K562 (cell line): ENCODE measurements at regions not wholly inside any gene's neighbourhood (a gene's known extent, or its start where the extent isn't known, plus 50 kb on each side); places are given as distances from the start of the nearest gene placed in this dataset.

Experiments
- ATAC-seq: fragments of 200-7000 bp; cut with Tn5 transposase; 3 replicates; pipeline ENCODE4 v1.9.1; 2020; ENCODE audit warnings: moderate library complexity
- BruUV-seq: library from RNA; stranded (reverse); fragments of 400-500 nt; replicated peaks from 2 replicates; lab custom pipeline; 2021; lab: Mats Ljungman, UMichigan
- CTCF ChIA-PET: fragments of 300-600 bp; formaldehyde crosslinking; extraction: SDS; loops from one replicate; lab custom pipeline; 2021; ENCODE audit warnings: low intra/inter-chr PET ratio; lab: Yijun Ruan, JAX
- POLR2A ChIA-PET: fragments of 300-600, 350-650 bp; sonication (Branson Sonifier 250); formaldehyde crosslinking; extraction: SDS; loops from one replicate; lab custom pipeline; 2021; ENCODE audit warnings: antibody characterized with exemption, inconsistent platforms; lab: Yijun Ruan, JAX
- DNase-seq, 4 experiments: peaks; one replicate each; pipeline versions ENCODE4 v3.0.0 to v3.0.0-alpha.2; 2011 to 2018; ENCODE audit warnings: low spot score in 3 of 4, mixed read lengths in 3 of 4; ENCODE audit errors: extremely low read depth in 1 of 4
- FAIRE-seq: peaks from 2 replicates; lab custom pipeline; 2011; peaks lifted over from hg19 to GRCh38; lab: Jason Lieb, UNC
- H2AFZ ChIP-seq: 2 replicates; pipeline ENCODE4 v1.6.0; 2011; ENCODE audit warnings: low read depth, low read length, control low read depth, inconsistent platforms
- H3K27ac ChIP-seq: fragments of 200-600 bp; 3 replicates; pipeline ENCODE4 v1.8.0; 2011; ENCODE audit warnings: low read depth, mild to moderate bottlenecking, control low read depth, inconsistent platforms, low read length, moderate library complexity, mixed read lengths; ENCODE audit errors: extremely low read depth
- H3K27me3 ChIP-seq, 2 experiments: fragments of 300-600 bp in 1 of 2; 2 replicates in 1 of 2; 3 replicates in 1 of 2; pipeline versions ENCODE4 v1.6.0 to v1.8.0; 2011; ENCODE audit warnings: inconsistent platforms in 2 of 2, low read length in 2 of 2, mild to moderate bottlenecking in 1 of 2, mixed read lengths in 1 of 2, moderate library complexity in 1 of 2; ENCODE audit not compliant: control insufficient read depth in 2 of 2, insufficient read depth in 2 of 2
- H3K36me3 ChIP-seq: fragments of 300-600 bp; 3 replicates; pipeline ENCODE4 v1.8.0; 2011; ENCODE audit warnings: mild to moderate bottlenecking, low read length, inconsistent platforms; ENCODE audit not compliant: control insufficient read depth, insufficient read depth
- H3K4me1 ChIP-seq, 2 experiments: fragments of 200-600 bp in 1 of 2; replicated peaks in 1 of 2; 2 replicates in 1 of 2; 3 replicates in 1 of 2; pipeline versions ENCODE4 v1.5.1 to v1.8.0; 2011; ENCODE audit warnings: inconsistent platforms in 2 of 2, low read length in 2 of 2, mild to moderate bottlenecking in 1 of 2, mixed read lengths in 1 of 2, moderate library complexity in 1 of 2; ENCODE audit not compliant: control insufficient read depth in 2 of 2, insufficient read depth in 2 of 2
- H3K4me2 ChIP-seq: 2 replicates; pipeline ENCODE4 v1.6.1; 2011; ENCODE audit warnings: low read length, control low read depth, inconsistent platforms, mixed read lengths; ENCODE audit not compliant: insufficient read depth
- H3K4me3 ChIP-seq: fragments of 200-600 bp; sonication (generic), shearing (Covaris generic); 2 replicates; pipeline ENCODE4 v1.5.1; 2016; ENCODE audit warnings: control low read depth, inconsistent platforms
- H3K79me2 ChIP-seq: fragments of 200-600 bp; 3 replicates; pipeline ENCODE4 v1.8.0; 2011; ENCODE audit warnings: low read length, inconsistent platforms; ENCODE audit not compliant: control insufficient read depth, insufficient read depth
- H3K9ac ChIP-seq, 2 experiments: 2 replicates each; pipeline versions ENCODE4 v1.6.0 to v1.6.1; 2011; ENCODE audit warnings: low read depth in 2 of 2, low read length in 2 of 2, control low read depth in 1 of 2, inconsistent platforms in 1 of 2, mild to moderate bottlenecking in 1 of 2, mixed read lengths in 1 of 2; ENCODE audit not compliant: insufficient read depth in 1 of 2
- H3K9me1 ChIP-seq: one replicate; pipeline ENCODE4 v1.6.0; 2011; ENCODE audit warnings: inconsistent platforms, mild to moderate bottlenecking, low read length, moderate library complexity; ENCODE audit not compliant: control insufficient read depth, insufficient read depth
- H3K9me3 ChIP-seq: replicated peaks from 2 replicates; pipeline ENCODE4 v1.5.1; 2011; ENCODE audit warnings: low read depth, low read length, inconsistent platforms; ENCODE audit not compliant: control insufficient read depth, insufficient read depth
- H4K20me1 ChIP-seq: replicated peaks from 2 replicates; pipeline ENCODE4 v1.6.1; 2011; ENCODE audit warnings: low read length, inconsistent platforms, mixed read lengths; ENCODE audit not compliant: control insufficient read depth, insufficient read depth
- ADNP ChIP-seq: fragments of 200-800 bp; sonication (Bioruptor generic); IDR thresholded peaks from 2 replicates; pipeline ENCODE4 v1.6.1; 2016; ENCODE audit warnings: missing genetic modification characterization, missing compliant biosample characterization
- ELF4 ChIP-seq: fragments of 450-650 bp; formaldehyde crosslinking; IDR thresholded peaks from 2 replicates; pipeline ENCODE4 v1.4.0; 2022; ENCODE audit warnings: missing genetic modification characterization
- GATAD2A ChIP-seq: fragments of 450-650 bp; IDR thresholded peaks from 2 replicates; pipeline ENCODE4 v1.6.1; 2017
- MTA1 ChIP-seq: fragments of 450-650 bp; IDR thresholded peaks from 2 replicates; pipeline ENCODE4 v1.6.1; 2017; ENCODE audit warnings: borderline replicate concordance
- MXD1 ChIP-seq: fragments of 250-450 bp; sonication (Bioruptor Pico); IDR thresholded peaks from 2 replicates; pipeline ENCODE4 v1.8.0; 2021; ENCODE audit warnings: borderline replicate concordance, mild to moderate bottlenecking, moderate library complexity; ENCODE audit not compliant: poor library complexity, severe bottlenecking
- TGIF2 ChIP-seq: sonication (generic); formaldehyde crosslinking; IDR thresholded peaks from 2 replicates; pipeline ENCODE4 v1.8.1; 2022; ENCODE audit warnings: mild to moderate bottlenecking, missing genetic modification reagents, moderate library complexity
- WGBS: fragments of 100-300 bp; shearing (Covaris generic); methylation state at CpG from one replicate; pipeline ENCODE4 v1.1.6; 2016; ENCODE audit warnings: low coverage, mixed read lengths; ENCODE audit not compliant: insufficient coverage; ENCODE audit errors: missing lambda C conversion rate; 5-methylcytosine and 5-hydroxymethylcytosine counted together
- in situ Hi-C: fragments of 300-500 bp; cut with MboI; formaldehyde crosslinking; loops from 4 replicates; pipeline ENCODE4 v1.15.0; 2018; ENCODE audit warnings: inconsistent platforms, mixed read lengths
- intact Hi-C: fragments of 100-400 bp; cut with micrococcal nuclease; formaldehyde crosslinking; loops from 2 replicates; pipeline ENCODE4 v1.14.2; 2022
- TF ChIP-seq, protein P1 (sequence below), 3 experiments: IDR thresholded peaks in 2 of 3; conservative IDR thresholded peaks in 1 of 3; 2 replicates each; pipeline ENCODE4 v1.5.1; 2011 to 2012; ENCODE audit warnings: low read length in 3 of 3, mild to moderate bottlenecking in 3 of 3, control low read depth in 2 of 3, improper control_type of control experiment in 1 of 3, inconsistent platforms in 1 of 3, low read depth in 1 of 3, mixed read lengths in 1 of 3, moderate library complexity in 1 of 3; ENCODE audit not compliant: insufficient read depth in 2 of 3
- TF ChIP-seq, protein P2 (sequence below): sonication (generic); formaldehyde crosslinking; IDR thresholded peaks from 2 replicates; pipeline ENCODE4 v1.8.0; 2022; ENCODE audit warnings: missing genetic modification reagents, mild to moderate bottlenecking, borderline replicate concordance
- TF ChIP-seq, protein P3 (sequence below): fragments of 250-450 bp; sonication (Bioruptor Pico); IDR thresholded peaks from 2 replicates; pipeline ENCODE4 v1.9.0; 2021; ENCODE audit warnings: mild to moderate bottlenecking

GRCh38 chr9:89254773-89255125 is 56.2 kb upstream of the CKS2 start:
- BruUV-seq: no TSS peak
- no peaks in the 10 kb centered on the region for H3K9me1 ChIP-seq
- H3K9ac ChIP-seq: no peak overlapping the region
- no peak for TF ChIP-seq TGIF2 (CRISPR knock-in tag)
- TF ChIP-seq, protein P1, sequence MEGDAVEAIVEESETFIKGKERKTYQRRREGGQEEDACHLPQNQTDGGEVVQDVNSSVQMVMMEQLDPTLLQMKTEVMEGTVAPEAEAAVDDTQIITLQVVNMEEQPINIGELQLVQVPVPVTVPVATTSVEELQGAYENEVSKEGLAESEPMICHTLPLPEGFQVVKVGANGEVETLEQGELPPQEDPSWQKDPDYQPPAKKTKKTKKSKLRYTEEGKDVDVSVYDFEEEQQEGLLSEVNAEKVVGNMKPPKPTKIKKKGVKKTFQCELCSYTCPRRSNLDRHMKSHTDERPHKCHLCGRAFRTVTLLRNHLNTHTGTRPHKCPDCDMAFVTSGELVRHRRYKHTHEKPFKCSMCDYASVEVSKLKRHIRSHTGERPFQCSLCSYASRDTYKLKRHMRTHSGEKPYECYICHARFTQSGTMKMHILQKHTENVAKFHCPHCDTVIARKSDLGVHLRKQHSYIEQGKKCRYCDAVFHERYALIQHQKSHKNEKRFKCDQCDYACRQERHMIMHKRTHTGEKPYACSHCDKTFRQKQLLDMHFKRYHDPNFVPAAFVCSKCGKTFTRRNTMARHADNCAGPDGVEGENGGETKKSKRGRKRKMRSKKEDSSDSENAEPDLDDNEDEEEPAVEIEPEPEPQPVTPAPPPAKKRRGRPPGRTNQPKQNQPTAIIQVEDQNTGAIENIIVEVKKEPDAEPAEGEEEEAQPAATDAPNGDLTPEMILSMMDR (IDR thresholded peaks at IDR 0.05 in 2 of 3, conservative IDR thresholded peaks at IDR 0.05 in 1 of 3; ENCODE audit: insufficient read depth in 2 of 3, low read depth in 1 of 3, low read length in 3 of 3): 0 out of 6 replicates have a peak, but pooled peaks of 1 of the 3 experiments have one; percentile 8
- in situ Hi-C loops (no loop called here), intact Hi-C loops (no loop called here)
- FAIRE-seq: no peak
- H3K27ac ChIP-seq: no peak overlapping the region
- H3K4me2 ChIP-seq: no peak overlapping the region
- ChIA-PET POLR2A (interaction anchor here (0.7 kb wide), 1 partner anchor 33 kb away, joined by 3 read pairs; no protein-coding TSS in a partner anchor), CTCF (no interaction called here)
- peak in 1 of 4 experiments; percentile 12 for DNase-seq
- 13% methylated on average over 8 of the region's 8 CpGs for WGBS
- no peaks in the 10 kb centered on the region for H3K36me3 ChIP-seq
- peak; percentile 64 for ATAC-seq
- H2AFZ ChIP-seq: no peak overlapping the region
- no peaks in the 10 kb centered on the region for H3K9me3 ChIP-seq
- H3K4me3 ChIP-seq: no peak overlapping the region
- no peaks in the 10 kb centered on the region; a peak in 1 of 5 replicates for H3K27me3 ChIP-seq
- no peaks in the 10 kb centered on the region for H4K20me1 ChIP-seq
- H3K4me1 ChIP-seq: no peaks in the 10 kb centered on the region; a peak in 1 of 5 replicates
- H3K79me2 ChIP-seq: no peaks in the 10 kb centered on the region

DNA sequence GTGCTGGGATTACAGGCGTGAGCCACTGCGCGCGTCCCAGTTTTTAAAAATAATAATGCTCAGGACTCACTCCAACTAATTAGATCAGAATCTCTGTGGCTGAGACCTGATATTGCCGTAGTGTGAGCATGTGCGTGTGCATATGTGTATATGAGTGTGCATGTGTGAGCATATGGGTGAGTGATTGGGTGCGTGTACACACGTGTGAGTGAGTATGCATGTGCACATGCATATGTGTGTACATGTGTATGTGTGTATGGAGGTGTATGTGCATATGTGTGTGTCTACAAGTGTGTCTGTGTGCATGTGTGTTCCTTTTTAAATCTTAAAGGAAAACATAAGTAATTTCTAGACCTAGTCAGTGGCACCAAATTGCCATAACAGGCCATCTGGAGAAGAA is 54.8 kb upstream of the CKS2 start:
- no peak overlapping the region for H2AFZ ChIP-seq
- in situ Hi-C loops: no loop called here
- 78% methylated on average over 7 of the region's 8 CpGs for WGBS
- FAIRE-seq (no peak), ATAC-seq (no peak), DNase-seq (no peak)
- ChIA-PET CTCF (no interaction called here), POLR2A (no interaction called here)
- no peaks in the 10 kb centered on the region; a peak in 1 of 5 replicates for H3K4me1 ChIP-seq
- no peaks in the 10 kb centered on the region for H3K36me3 ChIP-seq
- no peaks in the 10 kb centered on the region; a peak in 1 of 5 replicates for H3K27me3 ChIP-seq
- H4K20me1 ChIP-seq: no peaks in the 10 kb centered on the region
- H3K9me3 ChIP-seq: no peaks in the 10 kb centered on the region
- H3K27ac ChIP-seq: no peak overlapping the region
- H3K4me2 ChIP-seq: no peak overlapping the region
- intact Hi-C loops: no loop called here
- H3K9me1 ChIP-seq: no peaks in the 10 kb centered on the region
- no TSS peak for BruUV-seq
- H3K79me2 ChIP-seq: no peaks in the 10 kb centered on the region
- H3K4me3 ChIP-seq: no peak overlapping the region
- no peak overlapping the region for H3K9ac ChIP-seq
- TF ChIP-seq MTA1 (no peak), GATAD2A (no peak), ADNP (tag) (no peak), ELF4 (CRISPR knock-in tag) (no peak), MXD1 (CRISPR knock-in tag) (no peak)
- TF ChIP-seq, protein P2, sequence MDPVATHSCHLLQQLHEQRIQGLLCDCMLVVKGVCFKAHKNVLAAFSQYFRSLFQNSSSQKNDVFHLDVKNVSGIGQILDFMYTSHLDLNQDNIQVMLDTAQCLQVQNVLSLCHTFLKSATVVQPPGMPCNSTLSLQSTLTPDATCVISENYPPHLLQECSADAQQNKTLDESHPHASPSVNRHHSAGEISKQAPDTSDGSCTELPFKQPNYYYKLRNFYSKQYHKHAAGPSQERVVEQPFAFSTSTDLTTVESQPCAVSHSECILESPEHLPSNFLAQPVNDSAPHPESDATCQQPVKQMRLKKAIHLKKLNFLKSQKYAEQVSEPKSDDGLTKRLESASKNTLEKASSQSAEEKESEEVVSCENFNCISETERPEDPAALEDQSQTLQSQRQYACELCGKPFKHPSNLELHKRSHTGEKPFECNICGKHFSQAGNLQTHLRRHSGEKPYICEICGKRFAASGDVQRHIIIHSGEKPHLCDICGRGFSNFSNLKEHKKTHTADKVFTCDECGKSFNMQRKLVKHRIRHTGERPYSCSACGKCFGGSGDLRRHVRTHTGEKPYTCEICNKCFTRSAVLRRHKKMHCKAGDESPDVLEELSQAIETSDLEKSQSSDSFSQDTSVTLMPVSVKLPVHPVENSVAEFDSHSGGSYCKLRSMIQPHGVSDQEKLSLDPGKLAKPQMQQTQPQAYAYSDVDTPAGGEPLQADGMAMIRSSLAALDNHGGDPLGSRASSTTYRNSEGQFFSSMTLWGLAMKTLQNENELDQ (CRISPR knock-in tag): no peak
- TF ChIP-seq, protein P3, sequence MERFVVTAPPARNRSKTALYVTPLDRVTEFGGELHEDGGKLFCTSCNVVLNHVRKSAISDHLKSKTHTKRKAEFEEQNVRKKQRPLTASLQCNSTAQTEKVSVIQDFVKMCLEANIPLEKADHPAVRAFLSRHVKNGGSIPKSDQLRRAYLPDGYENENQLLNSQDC (CRISPR knock-in tag): no peak
